ENCODE measurements at regions not wholly inside any gene's neighbourhood (a gene's known extent, or its start where the extent isn't known, plus 50 kb on each side); places are given as distances from the start of the nearest gene placed in this dataset.

DNA sequence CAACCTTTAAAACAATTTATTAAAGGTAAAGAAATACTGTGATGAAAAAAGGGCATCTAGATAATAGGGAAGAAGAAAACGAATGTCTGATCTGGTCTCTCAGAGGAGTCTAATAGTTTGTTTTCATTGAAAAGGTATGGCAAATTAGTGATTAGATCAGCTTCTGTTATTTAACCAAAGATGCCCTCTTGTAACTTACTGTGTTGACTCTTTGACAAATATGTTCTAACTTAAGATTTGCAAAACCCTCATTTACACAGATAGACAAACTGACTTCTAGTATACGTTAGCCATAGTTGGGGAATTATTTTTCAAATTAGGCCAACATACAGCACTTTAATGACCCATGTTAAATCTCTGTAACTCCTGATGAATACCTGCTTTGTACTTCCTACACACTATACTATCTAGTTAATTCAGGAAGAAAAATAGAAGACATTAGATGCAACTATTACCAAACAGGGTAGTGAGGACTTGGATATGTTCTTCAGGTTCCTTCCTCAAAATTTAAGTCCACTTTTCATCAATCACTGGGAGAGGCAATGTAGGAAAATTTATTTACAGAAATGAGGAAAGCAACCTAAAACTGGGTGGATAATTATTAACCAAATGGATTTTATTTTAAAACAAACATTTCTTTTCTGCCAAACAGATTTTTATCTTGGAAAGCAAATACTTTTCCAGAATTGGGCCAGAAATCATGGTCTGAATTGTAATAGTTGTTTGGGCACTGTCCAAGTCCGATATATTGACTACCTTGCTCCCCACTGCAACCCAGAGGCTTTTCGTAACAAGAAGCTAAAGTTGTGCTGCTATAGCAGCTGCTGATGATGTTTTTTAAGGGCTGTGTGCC, 66.4 kb upstream of the PPP2R2B start:
- TF ChIP-seq, protein P1, sequence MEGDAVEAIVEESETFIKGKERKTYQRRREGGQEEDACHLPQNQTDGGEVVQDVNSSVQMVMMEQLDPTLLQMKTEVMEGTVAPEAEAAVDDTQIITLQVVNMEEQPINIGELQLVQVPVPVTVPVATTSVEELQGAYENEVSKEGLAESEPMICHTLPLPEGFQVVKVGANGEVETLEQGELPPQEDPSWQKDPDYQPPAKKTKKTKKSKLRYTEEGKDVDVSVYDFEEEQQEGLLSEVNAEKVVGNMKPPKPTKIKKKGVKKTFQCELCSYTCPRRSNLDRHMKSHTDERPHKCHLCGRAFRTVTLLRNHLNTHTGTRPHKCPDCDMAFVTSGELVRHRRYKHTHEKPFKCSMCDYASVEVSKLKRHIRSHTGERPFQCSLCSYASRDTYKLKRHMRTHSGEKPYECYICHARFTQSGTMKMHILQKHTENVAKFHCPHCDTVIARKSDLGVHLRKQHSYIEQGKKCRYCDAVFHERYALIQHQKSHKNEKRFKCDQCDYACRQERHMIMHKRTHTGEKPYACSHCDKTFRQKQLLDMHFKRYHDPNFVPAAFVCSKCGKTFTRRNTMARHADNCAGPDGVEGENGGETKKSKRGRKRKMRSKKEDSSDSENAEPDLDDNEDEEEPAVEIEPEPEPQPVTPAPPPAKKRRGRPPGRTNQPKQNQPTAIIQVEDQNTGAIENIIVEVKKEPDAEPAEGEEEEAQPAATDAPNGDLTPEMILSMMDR (IDR thresholded peaks at IDR 0.05; ENCODE audit: insufficient read depth, low read depth, low read length): no peak
- TF ChIP-seq EZH2 (IDR thresholded peaks at IDR 0.05; ENCODE audit: insufficient read depth, low read length): no peak

All from astrocyte (in vitro differentiated cells and primary cell).